GM21528 (cell line): ENCODE measurements at regions not wholly inside any gene's neighbourhood (a gene's known extent, or its start where the extent isn't known, plus 50 kb on each side); places are given as distances from the start of the nearest gene placed in this dataset.

ENCODE experiments used
- ATAC-seq: cut with Tn5 transposase; IDR thresholded peaks from one replicate; pipeline ENCODE4 v1.9.1; 2021; ENCODE audit warnings: mild to moderate bottlenecking, moderate library complexity; ENCODE audit not compliant: unreplicated experiment, low FRiP score

DNA sequence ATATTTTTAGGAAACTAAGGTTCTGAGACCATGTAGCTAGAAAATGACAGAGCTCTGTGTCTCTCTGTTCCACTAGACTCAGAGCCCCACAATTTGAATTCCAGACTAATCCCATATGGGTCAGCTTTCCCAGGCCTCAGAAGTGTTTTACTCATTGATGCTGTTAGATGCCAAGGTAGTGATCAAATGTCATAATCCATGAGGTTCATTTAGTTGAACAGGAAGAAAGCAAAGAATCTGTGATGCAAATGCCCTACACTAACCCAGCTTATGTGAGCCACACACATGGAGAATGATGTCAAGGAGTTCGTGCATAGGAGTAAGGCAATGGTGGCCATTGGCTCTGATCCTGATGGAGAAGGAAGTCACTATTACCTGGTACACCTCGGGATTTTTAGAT lies 363.4 kb upstream of the RARB start:
- ATAC-seq, result no peak

DNA sequence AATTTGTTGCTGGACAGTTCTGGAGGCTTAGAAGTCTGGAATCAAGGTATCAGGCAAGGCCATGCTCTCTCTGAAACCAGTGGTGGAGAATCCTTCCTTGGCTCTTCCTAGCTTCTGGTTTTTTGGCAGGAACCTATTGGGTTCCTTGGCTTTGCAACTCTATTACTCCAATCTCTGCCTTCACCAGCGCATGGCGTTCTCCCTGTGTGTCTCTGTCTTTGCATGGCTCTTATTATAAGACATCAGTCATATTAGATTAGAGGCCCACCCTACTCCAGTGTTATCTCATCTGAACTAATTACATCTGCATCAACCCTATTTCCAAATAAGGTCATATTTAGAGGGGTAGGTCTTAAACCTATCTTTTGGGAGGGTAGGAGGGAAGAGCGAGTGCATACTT lies 358.1 kb upstream of the RARB start:
- ATAC-seq, result no peak

DNA sequence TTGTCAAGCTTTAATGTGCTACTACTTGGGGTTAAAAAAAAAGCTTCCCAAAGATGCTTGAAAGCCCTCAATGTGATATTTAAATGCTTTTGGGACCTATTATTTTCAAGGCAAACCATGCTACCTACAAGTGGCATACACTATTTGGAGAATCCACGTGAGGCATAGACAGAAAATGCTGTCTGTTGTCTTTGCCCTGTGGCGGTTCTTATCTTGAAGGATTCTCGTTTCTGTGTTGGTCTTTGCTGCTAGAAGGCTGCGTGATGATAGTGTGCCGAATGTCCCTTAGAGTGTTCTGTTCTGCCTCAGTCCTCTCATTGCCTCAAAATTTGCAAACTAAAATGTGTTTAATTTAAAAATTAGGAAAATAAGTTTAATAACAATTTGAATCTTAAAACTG lies 356.2 kb upstream of the RARB start:
- no peak for ATAC-seq

DNA sequence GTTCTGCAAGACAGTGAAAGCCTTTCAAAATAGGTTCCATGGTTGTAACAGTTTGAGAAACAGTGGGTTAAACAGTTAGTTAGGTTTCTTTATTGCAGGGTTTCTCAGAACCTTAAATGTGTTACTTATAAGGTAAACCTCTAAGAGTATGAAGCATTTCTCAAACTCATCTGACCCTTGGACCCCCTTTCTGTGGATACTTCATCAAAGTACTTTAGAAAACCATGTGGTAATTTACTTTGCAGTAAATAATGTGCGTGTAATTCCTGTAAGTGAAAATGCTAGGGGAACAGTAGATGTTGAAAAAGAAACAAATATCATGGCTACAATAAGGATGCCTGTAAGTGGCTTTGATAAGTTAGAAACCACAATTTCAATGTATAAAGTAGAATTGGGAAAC lies 354.6 kb upstream of the RARB start:
- no peak for ATAC-seq

DNA sequence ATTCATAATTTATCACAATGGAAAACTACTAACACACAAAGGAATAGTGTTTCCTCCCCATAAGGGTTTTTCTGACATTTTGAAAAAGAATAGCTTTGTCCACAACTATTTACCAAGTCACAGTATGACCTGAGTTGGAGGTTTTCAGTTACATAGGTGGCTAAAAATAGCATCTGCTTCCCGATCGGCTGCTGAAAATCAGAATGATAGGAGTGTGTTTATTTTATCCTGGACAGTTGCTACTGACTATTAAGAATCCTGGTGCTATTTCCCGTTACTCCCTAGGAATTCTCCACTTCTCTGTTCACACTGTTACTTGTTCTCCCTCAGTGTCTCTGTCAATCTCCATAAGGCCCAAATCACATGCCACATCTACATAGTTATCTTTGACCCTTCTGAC lies 353.9 kb upstream of the RARB start:
- no peak for ATAC-seq

DNA sequence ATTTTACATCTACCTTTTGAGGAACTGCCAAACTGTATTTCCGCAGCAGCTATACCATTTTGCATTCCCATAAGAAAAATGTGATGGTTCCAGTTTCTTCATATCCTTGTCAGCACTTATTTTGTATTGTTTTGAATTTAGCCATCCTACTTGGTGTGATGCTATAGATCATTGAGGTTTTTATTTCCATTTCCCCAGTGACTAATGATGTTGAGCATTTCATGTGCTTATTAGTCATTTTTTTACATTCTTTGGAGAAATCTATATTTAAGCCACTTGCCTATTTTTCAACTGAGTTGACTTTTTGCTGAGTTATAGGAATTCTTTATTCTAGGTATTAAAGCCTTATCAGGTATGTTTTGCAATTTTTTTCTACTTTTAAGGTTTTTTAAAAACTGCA lies 347.6 kb upstream of the RARB start:
- ATAC-seq, result no peak

DNA sequence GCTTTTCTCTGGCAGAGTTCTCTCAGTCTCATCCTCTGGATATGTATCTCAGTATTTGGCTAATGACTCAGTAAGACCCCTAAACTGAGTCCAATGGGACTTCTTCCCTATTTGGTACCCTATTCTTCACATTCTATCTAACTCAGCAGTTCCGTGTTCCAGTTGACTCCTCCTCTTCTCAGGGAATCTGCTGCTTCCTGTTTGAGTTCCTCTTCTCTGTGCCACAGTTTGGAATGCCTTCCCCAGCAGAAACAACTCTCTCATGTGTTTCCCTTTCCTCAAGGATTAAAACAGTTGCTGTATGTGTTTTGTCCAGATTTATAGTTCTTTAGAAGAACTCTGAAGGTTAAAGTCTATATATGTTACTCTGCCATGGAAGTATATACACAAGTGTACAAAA lies 344.0 kb upstream of the RARB start:
- ATAC-seq, result no peak

DNA sequence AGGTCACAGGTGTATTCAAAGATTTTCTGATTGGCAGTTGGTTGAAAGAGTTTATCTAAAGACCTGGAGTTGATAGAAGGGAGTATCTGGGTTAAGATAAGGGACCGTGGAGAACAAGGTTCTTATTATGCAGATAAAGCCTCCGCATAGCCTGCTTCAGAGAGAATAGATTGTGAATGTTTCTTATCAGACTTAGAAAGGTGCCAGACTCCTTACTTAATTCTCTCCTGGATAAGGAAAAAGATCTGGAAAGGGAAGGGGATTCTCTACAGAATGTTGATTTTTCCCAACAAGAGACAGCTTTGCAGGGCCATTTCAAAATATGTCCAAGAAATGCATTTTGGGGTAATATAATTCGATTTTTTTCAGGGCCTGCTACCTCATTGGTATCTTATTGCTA lies 341.3 kb upstream of the RARB start:
- ATAC-seq, result no peak

DNA sequence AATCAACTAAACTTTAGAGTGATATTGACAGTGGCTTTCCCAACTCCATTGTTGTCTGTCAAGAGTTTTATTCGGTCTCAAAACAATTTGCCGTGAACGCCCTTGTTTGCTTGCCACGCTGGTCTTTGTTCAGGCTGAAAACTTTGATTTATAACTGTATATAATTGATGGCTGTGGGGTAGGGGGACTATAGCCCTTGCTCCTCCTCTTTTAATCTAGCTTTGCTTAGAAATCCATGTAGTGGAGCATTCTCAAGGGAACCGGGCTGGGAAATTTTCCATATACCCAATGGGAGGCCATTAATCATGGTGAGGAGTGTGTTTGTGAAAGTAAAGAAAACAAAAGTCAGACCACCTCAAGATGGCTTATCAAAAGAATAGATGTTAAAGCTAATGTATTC lies 339.8 kb upstream of the RARB start:
- ATAC-seq, result no peak

DNA sequence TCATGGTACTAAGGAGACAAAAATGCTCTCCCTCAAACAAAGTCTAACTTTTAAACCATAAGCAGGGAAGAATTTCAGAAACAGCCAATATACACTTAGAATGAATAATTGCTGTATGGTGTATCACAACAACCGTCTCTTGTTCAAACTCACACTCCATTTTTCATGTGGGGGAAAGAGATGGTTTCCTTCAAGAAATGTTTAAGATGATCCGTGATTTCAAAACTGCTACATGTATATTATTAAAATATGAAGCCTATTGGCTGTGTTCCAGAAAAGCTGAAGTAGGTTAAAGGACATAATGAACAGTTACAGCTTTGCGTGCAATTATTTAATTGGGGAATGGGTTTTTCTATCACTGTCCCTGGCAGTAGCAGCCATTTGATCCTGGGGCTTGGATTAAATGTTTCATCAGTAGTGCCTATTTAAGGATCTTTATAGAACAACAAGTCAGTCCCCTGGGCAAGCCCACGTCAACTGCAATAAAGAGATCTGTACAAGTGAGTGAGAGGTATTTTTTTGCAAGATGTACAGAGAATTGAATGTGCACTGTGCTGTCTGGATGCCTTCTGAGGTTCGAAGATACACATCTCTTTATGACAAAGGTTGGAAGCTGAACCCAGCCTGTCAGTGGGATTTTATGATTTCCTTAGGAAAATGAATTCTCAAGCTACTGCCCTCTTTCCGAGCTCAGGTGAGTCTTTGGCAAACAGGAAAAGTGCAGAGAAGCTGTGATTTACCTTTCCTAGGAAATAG lies 337.2 kb upstream of the RARB start:
- no peak for ATAC-seq

DNA sequence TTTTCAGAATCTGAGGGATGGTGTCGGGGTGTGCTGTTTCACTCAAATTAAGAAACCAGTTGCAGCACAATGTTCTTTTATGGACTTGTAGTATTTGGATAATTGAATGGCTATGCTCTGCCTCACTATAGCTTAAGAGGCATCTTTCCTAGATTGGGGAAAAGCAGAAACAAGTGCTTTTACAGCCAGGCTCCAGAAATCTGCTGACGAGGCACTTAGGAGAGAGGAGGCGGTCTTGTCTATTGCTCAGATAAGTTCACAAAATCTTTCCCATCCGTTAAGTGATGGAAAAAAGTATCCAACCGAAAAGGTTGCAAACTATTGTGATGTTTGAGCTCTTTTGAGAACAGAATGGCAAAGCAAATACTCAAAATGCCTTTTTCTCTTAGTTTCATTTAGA lies 336.1 kb upstream of the RARB start:
- ATAC-seq, result no peak

DNA sequence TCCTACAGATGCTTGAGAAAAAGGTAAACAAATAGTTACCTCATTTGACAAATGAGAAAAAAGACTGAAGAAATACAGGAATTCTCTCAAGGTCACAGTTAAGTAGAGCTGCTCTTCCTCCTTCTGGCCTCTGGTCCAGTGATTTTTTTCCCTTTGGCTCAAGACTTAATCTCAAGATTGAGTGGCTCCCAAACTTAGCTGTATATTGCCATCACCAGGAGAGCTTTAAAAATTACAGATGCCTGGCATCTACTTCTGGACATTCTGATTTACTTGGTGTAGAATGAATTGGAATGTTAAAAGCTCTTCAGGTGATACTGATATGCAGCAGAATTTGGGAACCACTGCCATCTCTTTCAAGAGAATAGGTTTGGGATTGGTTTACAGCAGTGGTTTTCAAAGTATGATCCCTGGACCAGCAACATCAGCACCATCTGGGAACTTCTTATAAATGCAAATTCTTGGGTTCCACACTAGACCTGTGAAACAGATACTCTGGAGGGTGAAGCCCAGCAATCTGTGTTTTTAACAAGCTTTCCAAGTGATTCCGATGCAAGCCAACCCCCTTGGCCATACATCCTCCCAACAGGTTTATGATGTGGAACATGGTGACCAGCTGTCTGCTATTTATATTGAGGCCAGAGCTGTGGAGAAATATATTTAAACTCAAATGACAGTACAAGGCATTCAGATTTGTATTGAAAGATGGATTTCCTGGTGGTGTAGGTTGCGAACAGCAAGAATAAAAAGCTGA lies 333.0 kb upstream of the RARB start:
- no peak for ATAC-seq

DNA sequence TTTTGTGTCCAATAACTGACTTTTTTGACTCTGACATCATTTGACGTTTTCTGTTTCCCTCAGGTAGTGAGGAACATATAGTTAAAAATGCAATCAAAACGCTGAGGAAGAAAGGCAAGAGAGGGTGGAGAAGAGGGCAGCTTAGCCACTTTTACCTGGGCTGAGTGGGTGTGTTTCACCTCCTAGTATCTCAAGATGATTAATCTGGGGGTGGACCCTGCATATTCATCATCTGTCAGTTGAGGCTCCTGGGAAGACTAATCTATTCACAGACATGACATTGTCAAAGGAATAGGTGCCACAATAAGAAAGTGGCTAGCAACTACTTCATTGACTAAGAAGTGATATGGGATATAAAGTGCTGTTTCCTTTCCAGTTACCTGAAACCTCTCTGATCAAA lies 331.5 kb upstream of the RARB start:
- no peak for ATAC-seq

DNA sequence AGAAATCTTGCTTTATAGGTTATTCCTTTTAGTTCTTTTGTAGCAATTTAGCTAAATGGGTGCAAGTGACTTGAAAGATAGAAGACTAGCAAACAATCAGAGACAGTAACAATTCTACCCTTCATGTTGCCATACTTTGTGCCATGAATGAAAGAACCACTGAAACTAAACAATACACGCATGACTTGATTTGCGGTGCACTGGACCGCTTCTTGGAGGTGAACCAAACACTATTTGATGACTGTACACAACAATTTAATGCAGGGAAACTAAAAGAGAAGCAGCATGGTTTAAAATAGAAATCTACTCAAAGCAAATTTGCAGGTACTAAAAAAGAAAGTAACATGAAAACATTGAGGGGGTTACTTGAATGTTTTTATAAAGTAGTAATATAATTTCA lies 331.0 kb upstream of the RARB start:
- ATAC-seq, result no peak

DNA sequence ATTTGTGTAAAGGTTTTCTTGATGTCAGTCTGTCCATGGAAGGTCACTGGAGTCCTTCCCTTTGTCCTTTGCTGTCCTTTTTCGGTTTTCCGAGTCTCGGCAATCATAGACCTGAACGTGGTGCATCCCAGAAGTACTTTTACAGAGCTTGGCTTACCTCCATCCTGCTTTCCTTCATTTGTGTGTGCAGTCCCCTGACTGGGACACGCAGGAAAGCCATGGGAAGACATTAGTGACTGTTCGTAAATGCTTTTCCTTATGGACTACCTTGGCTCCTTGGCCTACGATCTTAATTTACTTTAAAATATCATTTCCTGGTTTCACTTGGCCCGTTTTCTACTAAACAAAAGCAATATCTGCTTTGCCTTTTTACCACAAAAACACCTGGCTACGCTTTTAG lies 328.4 kb upstream of the RARB start:
- no peak for ATAC-seq

DNA sequence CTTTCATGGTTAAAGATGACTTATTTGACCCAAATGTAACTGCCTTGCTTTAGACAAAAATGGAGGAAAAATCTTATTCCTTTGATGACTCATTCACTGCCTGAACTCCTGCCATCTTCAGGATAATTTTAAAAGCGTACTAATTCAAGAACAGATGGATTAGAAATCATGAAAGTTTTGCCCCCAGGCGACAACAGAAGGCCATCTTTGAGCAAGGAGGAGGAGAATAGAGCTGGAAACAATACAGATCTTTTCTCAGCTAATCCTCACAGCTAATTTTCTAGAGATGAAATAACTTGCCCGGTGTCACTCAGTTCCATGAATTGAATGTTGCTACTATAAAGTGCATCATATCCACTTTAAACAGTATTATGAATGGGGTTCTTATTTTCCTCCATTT lies 324.7 kb upstream of the RARB start:
- no peak for ATAC-seq

DNA sequence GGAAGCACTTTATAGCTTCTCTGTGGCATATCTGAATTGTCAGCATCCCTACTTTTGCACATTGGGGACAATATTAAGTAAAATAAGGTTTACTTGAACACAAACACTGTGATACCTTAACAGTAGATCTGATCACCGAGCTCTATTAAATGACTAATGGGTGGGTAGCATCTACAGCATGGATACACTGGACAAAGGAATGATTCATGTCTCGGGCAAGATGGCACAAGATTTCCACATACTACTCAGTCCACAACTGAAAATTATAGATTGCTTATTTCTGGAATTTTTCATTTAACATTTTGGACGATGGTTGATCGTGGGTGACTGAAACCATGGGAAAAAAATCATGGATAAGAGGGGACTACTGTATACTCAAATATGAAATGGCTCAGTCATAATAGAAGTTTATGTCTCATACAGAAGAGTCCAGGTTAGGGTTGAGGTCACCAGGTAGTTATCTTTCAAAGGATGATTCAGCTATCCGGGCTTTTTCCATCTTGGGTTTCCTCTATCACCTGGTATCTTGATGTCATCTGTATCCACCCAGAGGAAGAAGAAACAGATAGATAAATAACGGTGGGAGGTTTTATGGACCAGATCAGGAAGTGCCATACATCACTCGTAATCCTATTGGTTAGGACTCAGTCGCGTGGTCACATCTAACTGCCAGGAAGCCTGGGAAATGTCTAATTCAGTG lies 320.0 kb upstream of the RARB start:
- no peak for ATAC-seq

DNA sequence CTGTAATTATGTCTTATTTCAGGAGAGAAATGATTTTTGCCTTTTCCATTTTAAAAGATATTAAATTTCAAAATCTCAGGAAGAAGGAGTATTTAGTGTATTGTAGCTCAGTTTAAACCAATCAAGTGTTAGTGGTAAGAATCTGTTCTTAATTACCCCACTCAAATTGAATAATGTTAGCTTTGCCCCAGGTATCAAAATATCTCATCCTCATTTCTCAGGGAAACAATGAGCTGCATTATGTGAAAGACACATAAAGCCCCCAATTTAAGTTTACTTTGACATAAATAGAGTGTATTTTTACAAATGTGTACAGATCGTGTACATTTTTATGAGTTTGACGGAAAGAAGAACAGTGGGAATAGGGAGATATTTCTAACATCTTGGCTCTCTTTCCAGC lies 317.4 kb upstream of the RARB start:
- ATAC-seq, result no peak

DNA sequence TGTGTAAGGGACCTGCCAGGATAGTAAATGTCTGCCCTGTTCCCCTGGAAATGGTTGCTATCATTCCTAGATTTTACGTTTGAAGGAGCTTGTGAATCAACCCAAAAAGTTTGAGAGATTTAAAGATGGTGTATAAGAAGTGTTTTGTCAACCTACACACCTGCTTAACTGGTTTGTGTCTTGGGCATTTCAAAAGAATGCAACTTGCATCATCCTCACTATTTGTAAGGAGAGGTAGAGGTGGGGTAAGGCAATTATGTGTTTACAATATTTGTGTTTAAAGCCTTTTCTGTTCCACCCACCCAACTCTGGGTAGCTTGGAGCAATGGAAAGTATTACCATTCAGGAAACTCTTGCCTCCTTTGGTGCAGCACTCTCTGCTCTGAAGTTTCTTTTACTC lies 314.2 kb upstream of the RARB start:
- no peak for ATAC-seq

DNA sequence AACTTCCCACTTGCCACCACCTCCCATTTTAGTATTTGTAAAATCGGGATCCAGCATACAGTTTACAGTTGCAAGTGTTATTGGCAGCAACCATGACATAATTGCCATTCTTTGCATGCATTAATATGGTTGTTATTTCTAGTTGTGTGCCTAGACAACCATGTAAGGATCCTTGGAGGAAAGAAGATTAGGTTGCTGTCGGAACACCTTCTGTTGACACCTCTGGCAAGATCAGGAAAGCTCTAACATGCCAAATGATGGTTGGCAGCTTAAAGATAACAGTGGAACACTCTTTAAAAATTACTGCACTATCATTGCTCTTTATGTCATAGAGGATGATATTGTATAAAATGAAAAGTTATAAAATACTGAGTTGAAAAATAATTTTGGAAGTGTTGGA lies 313.5 kb upstream of the RARB start:
- ATAC-seq, result no peak

DNA sequence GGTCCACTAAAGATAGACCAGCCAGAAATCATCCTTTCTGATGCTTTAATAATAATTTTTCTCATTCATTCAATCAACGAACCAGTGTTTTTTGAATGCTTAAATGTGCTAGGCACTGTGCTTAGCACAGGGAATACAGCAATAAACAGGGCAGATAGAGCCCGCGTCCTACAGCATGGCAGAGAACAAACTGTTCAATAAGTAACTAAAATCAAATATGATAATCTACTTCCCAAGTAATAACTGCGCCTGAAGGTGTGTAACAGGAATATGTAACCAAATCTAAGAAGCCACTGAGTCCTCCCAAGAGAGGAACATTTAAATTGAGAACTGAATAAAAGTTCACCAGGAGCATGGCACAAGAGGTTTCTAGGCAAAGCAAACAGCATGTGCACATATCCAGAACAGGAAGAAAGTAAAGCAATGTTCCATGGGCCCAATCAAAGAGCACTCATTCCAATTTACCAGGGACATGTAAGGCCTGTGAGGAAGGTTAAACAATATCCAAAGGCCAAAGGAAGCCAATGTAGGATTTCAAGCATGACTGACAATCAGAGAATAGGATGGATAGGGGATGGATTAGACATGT lies 311.0 kb upstream of the RARB start:
- no peak for ATAC-seq
